Mammary epithelial cell (primary cell): ENCODE measurements at regions not wholly inside any gene's neighbourhood (a gene's known extent, or its start where the extent isn't known, plus 50 kb on each side); places are given as distances from the start of the nearest gene placed in this dataset.
"Not testable (repeated sequence)": the region's sequence is repeated elsewhere in the genome, so short reads cannot be mapped to it uniquely, and the experiment has no call there.

ENCODE experiments used
- EZH2 ChIP-seq: IDR thresholded peaks from 2 replicates; pipeline ENCODE4 v1.6.1; 2012; ENCODE audit warnings: low read length, inconsistent platforms, borderline replicate concordance
- TF ChIP-seq, protein P1 (sequence below), 2 donors: IDR thresholded peaks in 1 of 2; conservative IDR thresholded peaks in 1 of 2; 2 replicates each; pipeline ENCODE4 v1.5.1; 2011 to 2012; ENCODE audit warnings: inconsistent platforms in 2 of 2, low read length in 2 of 2, mild to moderate bottlenecking in 2 of 2, control low read depth in 1 of 2, low read depth in 1 of 2; ENCODE audit not compliant: insufficient read depth in 1 of 2; ENCODE audit errors: extremely low read depth in 1 of 2

DNA sequence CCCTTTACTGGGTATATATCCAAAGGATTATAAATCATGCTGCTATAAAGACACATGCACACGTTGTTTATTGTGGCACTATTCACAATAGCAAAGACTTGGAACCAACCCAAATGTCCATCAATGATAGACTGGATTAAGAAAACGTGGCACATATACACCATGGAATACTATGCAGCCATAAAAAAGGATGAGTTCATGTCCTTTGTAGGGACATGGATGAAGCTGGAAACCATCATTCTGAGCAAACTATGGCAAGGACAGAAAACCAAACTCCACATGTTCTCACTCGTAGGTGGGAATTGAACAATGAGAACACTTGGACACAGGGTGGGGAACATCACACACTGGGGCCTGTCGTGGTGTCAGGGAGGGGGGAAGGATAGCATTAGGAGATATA is 59.2 kb downstream of the CXorf49B start:
- TF ChIP-seq, protein P1, sequence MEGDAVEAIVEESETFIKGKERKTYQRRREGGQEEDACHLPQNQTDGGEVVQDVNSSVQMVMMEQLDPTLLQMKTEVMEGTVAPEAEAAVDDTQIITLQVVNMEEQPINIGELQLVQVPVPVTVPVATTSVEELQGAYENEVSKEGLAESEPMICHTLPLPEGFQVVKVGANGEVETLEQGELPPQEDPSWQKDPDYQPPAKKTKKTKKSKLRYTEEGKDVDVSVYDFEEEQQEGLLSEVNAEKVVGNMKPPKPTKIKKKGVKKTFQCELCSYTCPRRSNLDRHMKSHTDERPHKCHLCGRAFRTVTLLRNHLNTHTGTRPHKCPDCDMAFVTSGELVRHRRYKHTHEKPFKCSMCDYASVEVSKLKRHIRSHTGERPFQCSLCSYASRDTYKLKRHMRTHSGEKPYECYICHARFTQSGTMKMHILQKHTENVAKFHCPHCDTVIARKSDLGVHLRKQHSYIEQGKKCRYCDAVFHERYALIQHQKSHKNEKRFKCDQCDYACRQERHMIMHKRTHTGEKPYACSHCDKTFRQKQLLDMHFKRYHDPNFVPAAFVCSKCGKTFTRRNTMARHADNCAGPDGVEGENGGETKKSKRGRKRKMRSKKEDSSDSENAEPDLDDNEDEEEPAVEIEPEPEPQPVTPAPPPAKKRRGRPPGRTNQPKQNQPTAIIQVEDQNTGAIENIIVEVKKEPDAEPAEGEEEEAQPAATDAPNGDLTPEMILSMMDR (conservative IDR thresholded peaks at IDR 0.05 in 1 of 2, IDR thresholded peaks at IDR 0.05 in 1 of 2; ENCODE audit: extremely low read depth in 1 of 2, insufficient read depth in 1 of 2, low read depth in 1 of 2, low read length in 2 of 2): not testable (repeated sequence)
- not testable (repeated sequence) for TF ChIP-seq EZH2
